Breast epithelium (tissue), 4 donors: ENCODE measurements at regions not wholly inside any gene's neighbourhood (a gene's known extent, or its start where the extent isn't known, plus 50 kb on each side); places are given as distances from the start of the nearest gene placed in this dataset.

Source experiments
- DNase-seq, 2 donors: peaks; one replicate each; pipeline ENCODE4 v3.0.0-alpha.2; 2019; ENCODE audit warnings: low spot score in 2 of 2
- H3K27ac ChIP-seq, 2 donors: fragments of 200-600 bp; sonication (generic) in 1 of 2; one replicate each; pipeline ENCODE4 v1.5.1; 2016 to 2019; ENCODE audit warnings: mild to moderate bottlenecking in 1 of 2
- H3K27me3 ChIP-seq, 2 donors: fragments of 200-600 bp; sonication (generic) in 1 of 2; one replicate each; pipeline versions ENCODE4 v1.5.1 to v1.6.0; 2017 to 2019; ENCODE audit warnings: control low read depth in 1 of 2, mild to moderate bottlenecking in 1 of 2
- H3K36me3 ChIP-seq: fragments of 200-600 bp; one replicate; pipeline ENCODE4 v1.5.1; 2019
- H3K4me1 ChIP-seq, 2 donors: fragments of 200-600 bp; sonication (generic); one replicate each; pipeline ENCODE4 v1.5.1; 2016 to 2019; ENCODE audit warnings: control low read depth in 1 of 2
- H3K4me3 ChIP-seq, 3 donors: fragments of 200-600 bp; sonication (generic); 1 replicate in 2 of 3; 2 replicates in 1 of 3; pipeline ENCODE4 v1.5.1; 2016 to 2019; ENCODE audit warnings: mild to moderate bottlenecking in 3 of 3, moderate library complexity in 2 of 3
- H3K9me3 ChIP-seq, 2 donors: fragments of 200-600 bp; sonication (generic) in 1 of 2; one replicate each; pipeline ENCODE4 v1.5.1; 2016 to 2019; ENCODE audit warnings: control low read depth in 1 of 2
- CTCF ChIP-seq, 3 donors: fragments of 450-650 bp; IDR thresholded peaks; one replicate each; pipeline ENCODE4 v1.5.1; 2016 to 2017; ENCODE audit warnings: antibody characterized with exemption in 3 of 3, mild to moderate bottlenecking in 3 of 3, moderate library complexity in 3 of 3
- POLR2A ChIP-seq: fragments of 450-650 bp; IDR thresholded peaks from one replicate; pipeline ENCODE4 v1.6.1; 2016; ENCODE audit warnings: antibody characterized with exemption, mild to moderate bottlenecking, moderate library complexity
- POLR2AphosphoS5 ChIP-seq, 3 donors: sonication (generic); formaldehyde crosslinking; IDR thresholded peaks; one replicate each; pipeline ENCODE4 v1.6.1; 2017; ENCODE audit warnings: antibody characterized with exemption in 3 of 3
- intact Hi-C: fragments of 100-400 bp; cut with DNase I; formaldehyde crosslinking; loops from one replicate; pipeline ENCODE4 v1.15.1; 2023; ENCODE audit warnings: low total_unique reads

DNA sequence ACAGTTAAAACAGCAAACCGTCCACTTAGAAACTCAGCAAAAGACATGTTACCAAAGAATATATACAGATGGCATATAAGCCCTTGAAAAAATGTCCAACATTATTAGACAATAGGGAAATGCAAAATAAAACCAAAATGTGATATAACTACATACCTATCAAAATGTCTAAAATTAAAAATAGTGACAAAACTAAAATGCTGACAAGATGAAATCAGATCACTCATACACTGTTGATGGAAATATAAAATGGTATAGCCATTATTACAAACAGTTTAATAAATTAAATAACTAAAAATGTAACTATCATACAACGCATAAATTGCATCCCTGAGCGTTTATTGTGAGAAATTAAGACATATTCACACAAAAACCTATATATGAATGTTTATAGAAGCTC is 939.7 kb upstream of the ZWINT start:
- no peak overlapping the region for H3K4me3 ChIP-seq
- no peaks in the 10 kb centered on the region for H3K36me3 ChIP-seq
- no peaks in the 10 kb centered on the region for H3K4me1 ChIP-seq
- DNase-seq = no peak
- H3K9me3 ChIP-seq = no peaks in the 10 kb centered on the region
- H3K27me3 ChIP-seq = no peaks in the 10 kb centered on the region
- intact Hi-C loops = no loop called here
- no peak overlapping the region for H3K27ac ChIP-seq
- TF ChIP-seq POLR2AphosphoS5 (IDR thresholded peaks at IDR 0.05) = no peak
- TF ChIP-seq CTCF (IDR thresholded peaks at IDR 0.05) = no peak
- no peak for TF ChIP-seq POLR2A

DNA sequence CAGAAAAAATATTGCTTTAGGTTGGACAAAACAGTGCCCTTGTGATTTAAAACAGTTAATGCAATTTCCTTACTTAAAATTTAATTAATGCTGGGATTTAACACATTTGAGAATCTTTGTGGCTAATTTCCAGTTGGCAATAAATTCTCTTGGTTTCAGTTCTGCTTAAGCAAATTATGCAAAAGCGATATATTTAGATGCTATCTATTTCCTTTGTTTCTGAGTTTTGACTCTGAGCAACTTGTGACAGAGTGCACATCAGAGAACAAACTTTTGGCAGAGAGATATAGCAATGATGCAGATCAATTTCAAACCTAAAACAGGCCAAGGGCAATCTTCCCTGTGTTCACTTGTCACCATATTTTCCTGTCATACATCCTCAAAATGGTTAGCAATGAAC is 933.6 kb upstream of the ZWINT start:
- H3K27me3 ChIP-seq = no peaks in the 10 kb centered on the region
- no peak overlapping the region for H3K27ac ChIP-seq
- no peak overlapping the region for H3K4me3 ChIP-seq
- no peak for TF ChIP-seq POLR2AphosphoS5 (IDR thresholded peaks at IDR 0.05)
- no peak for TF ChIP-seq CTCF (IDR thresholded peaks at IDR 0.05)
- no peaks in the 10 kb centered on the region for H3K36me3 ChIP-seq
- intact Hi-C loops = no loop called here
- DNase-seq = no peak
- H3K4me1 ChIP-seq = no peaks in the 10 kb centered on the region
- H3K9me3 ChIP-seq = no peaks in the 10 kb centered on the region

DNA sequence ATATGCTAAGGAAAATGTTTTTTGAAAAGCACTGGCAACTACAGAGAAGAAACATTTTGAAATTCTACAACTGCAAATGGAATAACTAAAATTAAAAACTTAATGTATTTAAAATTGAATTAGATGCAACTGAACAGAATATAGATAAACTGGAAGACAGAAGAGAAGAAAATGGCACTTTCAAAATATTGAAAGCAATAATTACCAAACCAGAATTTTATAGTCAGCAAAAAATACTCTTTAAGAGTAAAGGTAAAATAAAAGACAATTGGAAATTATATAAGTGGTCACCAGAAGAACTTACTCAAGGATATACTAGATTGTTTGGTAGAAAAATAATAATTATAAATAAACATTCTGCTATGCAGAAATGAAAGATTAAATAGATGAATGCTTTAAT is 927.7 kb upstream of the ZWINT start:
- Histone ChIP-seq H3K27me3 (no peaks in the 10 kb centered on the region), H3K4me1 (no peaks in the 10 kb centered on the region), H3K36me3 (no peaks in the 10 kb centered on the region), H3K9me3 (peaks cover 0 to 4% of the 10 kb centered on the region in 2 donors), H3K4me3 (no peak overlapping the region), H3K27ac (no peak overlapping the region)
- intact Hi-C loops = no loop called here
- DNase-seq = no peak
- TF ChIP-seq CTCF (IDR thresholded peaks at IDR 0.05) (no peak), POLR2A (no peak), POLR2AphosphoS5 (IDR thresholded peaks at IDR 0.05) (no peak)

GRCh38 chr10:57262892-57263291 is 901.8 kb upstream of the ZWINT start:
- Histone ChIP-seq H3K4me3 (no peak overlapping the region), H3K36me3 (no peaks in the 10 kb centered on the region), H3K27me3 (no peaks in the 10 kb centered on the region), H3K9me3 (no peaks in the 10 kb centered on the region), H3K27ac (no peak overlapping the region), H3K4me1 (no peaks in the 10 kb centered on the region)
- intact Hi-C loops = no loop called here
- DNase-seq = no peak
- TF ChIP-seq POLR2A = no peak
- TF ChIP-seq CTCF (IDR thresholded peaks at IDR 0.05) = no peak
- TF ChIP-seq POLR2AphosphoS5 (IDR thresholded peaks at IDR 0.05) = no peak

GRCh38 chr10:57260175-57260574 is 899.1 kb upstream of the ZWINT start:
- intact Hi-C loops = no loop called here
- Histone ChIP-seq H3K36me3 (no peaks in the 10 kb centered on the region), H3K9me3 (no peaks in the 10 kb centered on the region), H3K4me3 (no peak overlapping the region), H3K27ac (no peak overlapping the region), H3K4me1 (no peaks in the 10 kb centered on the region), H3K27me3 (no peaks in the 10 kb centered on the region)
- no peak for DNase-seq
- TF ChIP-seq CTCF (IDR thresholded peaks at IDR 0.05) (no peak), POLR2AphosphoS5 (IDR thresholded peaks at IDR 0.05) (no peak)
